ENCODE measurements at regions not wholly inside any gene's neighbourhood (a gene's known extent, or its start where the extent isn't known, plus 50 kb on each side); places are given as distances from the start of the nearest gene placed in this dataset.

DNA sequence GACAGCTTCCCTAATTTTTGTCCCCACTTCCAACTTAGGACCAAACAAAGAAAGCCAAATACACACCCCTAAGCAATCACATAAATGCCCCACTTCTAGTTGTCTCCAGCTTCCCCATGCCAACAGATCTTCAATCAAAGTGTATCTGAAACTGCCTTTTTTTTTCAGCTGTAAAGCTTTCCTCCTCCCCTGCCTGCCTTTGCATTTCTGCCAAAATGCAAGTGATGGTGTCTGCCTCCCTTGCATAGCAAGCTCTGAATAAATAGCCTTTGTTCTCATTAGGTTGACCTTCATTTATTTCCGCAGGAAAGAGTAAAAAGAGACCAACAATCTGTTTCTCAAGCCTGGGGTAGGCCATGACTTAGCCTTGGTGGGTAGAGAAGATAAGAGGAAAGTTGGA is 459.4 kb downstream of the GPAM start:
- H3K4me1 ChIP-seq (ENCODE audit: control insufficient read depth, insufficient read depth, low read length, poor library complexity, severe bottlenecking): no peaks in the 10 kb centered on the region
- ATAC-seq (ENCODE audit: low read depth in 2 of 2) (no peak), DNase-seq (no peak)
- H3K4me3 Mint-ChIP-seq: no peak overlapping the region
- H3K36me3 Mint-ChIP-seq: no peaks in the 10 kb centered on the region
- H3K9me3 ChIP-seq (ENCODE audit: control insufficient read depth in 2 of 2, low read length in 2 of 2): no peaks in the 10 kb centered on the region
- H3K27ac Mint-ChIP-seq: no peak overlapping the region
- H3K4me1 Mint-ChIP-seq: no peaks in the 10 kb centered on the region
- H3K27ac ChIP-seq (ENCODE audit: insufficient read depth, low read length, poor library complexity, severe bottlenecking): no peak overlapping the region
- no peak overlapping the region for H3K4me3 ChIP-seq (ENCODE audit: low read depth, low read length)
- H3K27me3 Mint-ChIP-seq: peaks cover 4% of the 10 kb centered on the region
- H3K36me3 ChIP-seq (ENCODE audit: control insufficient read depth, insufficient read depth, low read length): no peaks in the 10 kb centered on the region
- H3K9me3 Mint-ChIP-seq: peaks cover 0 to 6% (median 0%) of the 10 kb centered on the region in 7 donors
- H3K27me3 ChIP-seq (ENCODE audit: control insufficient read depth, insufficient read depth, low read length): no peaks in the 10 kb centered on the region

DNA sequence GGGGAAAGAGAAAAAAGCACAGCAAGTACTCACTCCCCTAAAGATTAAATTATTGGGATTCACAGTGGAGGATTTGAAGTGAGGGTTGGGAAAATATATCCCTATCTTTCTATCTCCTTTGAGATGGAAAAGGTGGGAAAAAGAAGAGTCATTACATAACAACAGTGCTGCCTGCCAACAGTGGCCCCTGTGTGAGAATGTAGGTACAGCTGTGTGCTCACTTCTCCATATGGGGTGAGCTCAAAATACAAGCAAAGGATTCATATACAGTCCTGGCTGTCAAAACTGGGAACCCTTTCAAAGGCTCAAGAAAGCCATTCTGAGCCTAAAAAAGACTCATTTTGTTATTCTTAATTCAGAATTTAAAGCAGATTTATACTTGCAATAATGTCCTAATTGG is 458.5 kb downstream of the GPAM start:
- Mint-ChIP-seq H3K27ac (no peak overlapping the region), H3K27me3 (peaks cover 4% of the 10 kb centered on the region)
- ATAC-seq (ENCODE audit: low read depth in 2 of 2): no peak

DNA sequence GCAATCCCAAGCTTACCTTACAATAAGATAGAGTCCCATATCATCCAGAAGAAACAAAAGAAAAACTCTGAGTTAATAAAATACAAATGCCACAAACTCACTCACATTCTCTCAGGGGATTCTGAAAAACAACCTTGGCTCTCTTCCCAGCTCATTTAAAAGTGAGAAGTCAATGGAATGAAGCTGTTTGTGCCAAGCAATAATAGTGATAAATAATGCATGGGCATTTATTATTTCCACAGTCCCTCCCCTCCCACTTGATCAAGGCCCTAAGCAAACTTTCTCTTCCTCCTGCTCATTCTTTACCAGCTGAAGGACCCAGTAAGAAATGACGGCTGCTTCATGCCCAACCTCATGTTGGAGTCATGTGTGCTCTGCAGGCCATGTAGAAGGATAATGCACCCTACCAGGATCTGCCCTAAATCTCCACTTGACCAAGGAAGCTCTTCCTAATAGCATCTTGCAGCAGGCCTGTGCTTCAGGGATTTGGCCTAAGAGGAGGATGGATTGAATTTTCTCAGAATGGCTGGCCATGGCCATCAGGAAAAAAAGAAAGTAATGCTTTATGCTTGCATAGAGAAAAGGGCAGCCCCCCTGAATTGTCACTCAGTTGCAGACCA is 451.3 kb downstream of the GPAM start:
- no peak overlapping the region for H3K4me3 ChIP-seq (ENCODE audit: low read depth, low read length)
- Mint-ChIP-seq H3K27ac (no peak overlapping the region), H3K4me1 (no peaks in the 10 kb centered on the region), H3K36me3 (no peaks in the 10 kb centered on the region), H3K4me3 (no peak overlapping the region), H3K9me3 (peaks cover 0 to 2% (median 0%) of the 10 kb centered on the region in 7 donors), H3K27me3 (no peaks in the 10 kb centered on the region)
- no peaks in the 10 kb centered on the region for H3K36me3 ChIP-seq (ENCODE audit: control insufficient read depth, insufficient read depth, low read length)
- ATAC-seq (ENCODE audit: low read depth in 2 of 2) (no peak), DNase-seq (no peak)
- H3K27ac ChIP-seq (ENCODE audit: insufficient read depth, low read length, poor library complexity, severe bottlenecking): no peak overlapping the region
- H3K27me3 ChIP-seq (ENCODE audit: control insufficient read depth, insufficient read depth, low read length): no peaks in the 10 kb centered on the region
- no peaks in the 10 kb centered on the region for H3K9me3 ChIP-seq (ENCODE audit: control insufficient read depth in 2 of 2, low read length in 2 of 2)
- no peaks in the 10 kb centered on the region for H3K4me1 ChIP-seq (ENCODE audit: control insufficient read depth, insufficient read depth, low read length, poor library complexity, severe bottlenecking)

More for the DNA sequence above, 458.5 kb downstream of the GPAM start:
- peaks cover 0 to 6% (median 0%) of the 10 kb centered on the region in 7 donors for H3K9me3 Mint-ChIP-seq
- Histone ChIP-seq H3K4me1 (ENCODE audit: control insufficient read depth, insufficient read depth, low read length, poor library complexity, severe bottlenecking) (no peaks in the 10 kb centered on the region), H3K9me3 (ENCODE audit: control insufficient read depth in 2 of 2, low read length in 2 of 2) (no peaks in the 10 kb centered on the region), H3K27me3 (ENCODE audit: control insufficient read depth, insufficient read depth, low read length) (no peaks in the 10 kb centered on the region), H3K27ac (ENCODE audit: insufficient read depth, low read length, poor library complexity, severe bottlenecking) (no peak overlapping the region), H3K36me3 (ENCODE audit: control insufficient read depth, insufficient read depth, low read length) (no peaks in the 10 kb centered on the region), H3K4me3 (ENCODE audit: low read depth, low read length) (no peak overlapping the region)
- no peaks in the 10 kb centered on the region for H3K36me3 Mint-ChIP-seq
- H3K4me3 Mint-ChIP-seq: no peak overlapping the region
- H3K4me1 Mint-ChIP-seq: no peaks in the 10 kb centered on the region
- no peak for DNase-seq

DNA sequence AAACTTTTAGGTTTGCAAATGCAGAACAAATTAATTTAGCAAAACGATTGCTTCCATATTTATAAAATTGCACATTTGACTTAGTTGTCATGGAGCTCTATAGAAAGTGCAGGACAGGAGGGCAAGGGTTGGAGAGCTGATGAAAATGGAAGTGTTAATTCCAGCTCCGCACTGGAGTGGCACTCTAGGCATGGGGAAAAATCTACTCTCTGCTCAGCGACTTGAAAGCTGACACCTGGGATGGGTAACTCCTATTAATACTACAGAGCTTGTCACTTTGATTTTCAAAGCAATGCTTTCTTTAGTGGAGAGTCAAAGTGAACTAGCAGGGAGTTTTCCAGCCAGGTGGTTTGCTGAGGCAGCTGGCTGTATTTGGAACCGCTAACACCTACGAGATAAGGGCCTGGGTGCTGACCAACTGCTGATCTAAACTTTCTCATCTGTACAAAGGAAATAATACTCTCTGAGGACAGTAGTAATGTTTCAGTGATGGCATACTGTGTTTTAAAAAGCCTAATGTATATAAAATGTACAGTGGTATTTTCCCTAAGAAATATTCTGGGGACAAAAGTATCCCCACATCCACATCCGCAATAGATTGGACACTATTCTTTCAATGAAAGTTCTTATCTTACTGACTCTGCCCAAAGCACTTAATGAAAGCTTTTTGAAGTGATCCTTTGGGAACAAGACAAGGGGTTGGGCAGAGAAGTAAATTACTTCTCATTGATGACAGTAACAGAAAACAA is 444.3 kb downstream of the GPAM start:
- H3K4me1 Mint-ChIP-seq: no peaks in the 10 kb centered on the region
- H3K36me3 Mint-ChIP-seq: no peaks in the 10 kb centered on the region
- ATAC-seq (ENCODE audit: low read depth in 2 of 2) (no peak), DNase-seq (no peak)
- Histone ChIP-seq H3K4me1 (ENCODE audit: control insufficient read depth, insufficient read depth, low read length, poor library complexity, severe bottlenecking) (no peaks in the 10 kb centered on the region), H3K9me3 (ENCODE audit: control insufficient read depth in 2 of 2, low read length in 2 of 2) (no peaks in the 10 kb centered on the region), H3K27ac (ENCODE audit: insufficient read depth, low read length, poor library complexity, severe bottlenecking) (no peak overlapping the region), H3K36me3 (ENCODE audit: control insufficient read depth, insufficient read depth, low read length) (no peaks in the 10 kb centered on the region), H3K27me3 (ENCODE audit: control insufficient read depth, insufficient read depth, low read length) (no peaks in the 10 kb centered on the region), H3K4me3 (ENCODE audit: low read depth, low read length) (no peak overlapping the region)
- no peaks in the 10 kb centered on the region for H3K27me3 Mint-ChIP-seq
- H3K4me3 Mint-ChIP-seq: no peak overlapping the region
- no peak overlapping the region for H3K27ac Mint-ChIP-seq
- H3K9me3 Mint-ChIP-seq: peaks cover 0 to 3% (median 0%) of the 10 kb centered on the region in 7 donors

DNA sequence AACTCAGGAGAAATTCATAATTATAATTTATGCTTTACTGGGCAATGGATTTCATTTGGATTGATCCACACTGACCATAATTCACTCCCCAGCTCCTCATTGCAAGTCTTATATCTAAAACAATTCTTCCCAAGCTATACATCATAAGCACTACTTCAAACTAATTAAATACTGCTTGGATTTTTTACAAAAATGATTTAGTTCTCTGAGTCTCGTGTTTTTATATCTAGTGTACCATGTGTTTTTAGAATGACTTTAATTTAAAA is 443.8 kb downstream of the GPAM start:
- peaks cover 0 to 3% (median 0%) of the 10 kb centered on the region in 7 donors for H3K9me3 Mint-ChIP-seq
- Histone ChIP-seq H3K27me3 (ENCODE audit: control insufficient read depth, insufficient read depth, low read length) (no peaks in the 10 kb centered on the region), H3K4me1 (ENCODE audit: control insufficient read depth, insufficient read depth, low read length, poor library complexity, severe bottlenecking) (no peaks in the 10 kb centered on the region), H3K4me3 (ENCODE audit: low read depth, low read length) (no peak overlapping the region), H3K9me3 (ENCODE audit: control insufficient read depth in 2 of 2, low read length in 2 of 2) (no peaks in the 10 kb centered on the region), H3K27ac (ENCODE audit: insufficient read depth, low read length, poor library complexity, severe bottlenecking) (no peak overlapping the region), H3K36me3 (ENCODE audit: control insufficient read depth, insufficient read depth, low read length) (no peaks in the 10 kb centered on the region)
- no peaks in the 10 kb centered on the region for H3K36me3 Mint-ChIP-seq
- ATAC-seq (ENCODE audit: low read depth in 2 of 2): no peak
- no peak for DNase-seq
- H3K27ac Mint-ChIP-seq: no peak overlapping the region
- no peak overlapping the region for H3K4me3 Mint-ChIP-seq
- no peaks in the 10 kb centered on the region for H3K27me3 Mint-ChIP-seq
- H3K4me1 Mint-ChIP-seq: no peaks in the 10 kb centered on the region

DNA sequence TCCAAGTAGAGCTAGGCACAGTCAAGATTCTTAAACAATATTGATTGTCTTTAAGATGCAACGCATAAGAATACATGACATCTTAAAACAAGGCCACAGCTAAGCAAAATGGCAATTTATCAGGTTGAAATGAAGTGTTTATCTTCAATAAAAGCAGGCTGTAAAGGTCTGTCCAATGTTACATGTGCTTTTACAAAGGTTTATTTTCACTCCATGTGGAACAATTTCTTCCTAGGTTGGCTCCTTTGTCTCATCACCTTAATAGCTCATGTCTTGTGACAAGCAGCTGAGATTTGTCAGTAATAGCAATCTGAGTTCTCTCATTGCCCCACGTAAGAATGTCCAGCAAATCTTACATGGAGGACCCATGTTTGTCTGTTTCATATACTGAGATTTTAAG is 437.6 kb downstream of the GPAM start:
- no peaks in the 10 kb centered on the region for H3K4me1 Mint-ChIP-seq
- no peak overlapping the region for H3K4me3 Mint-ChIP-seq
- Histone ChIP-seq H3K4me1 (ENCODE audit: control insufficient read depth, insufficient read depth, low read length, poor library complexity, severe bottlenecking) (no peaks in the 10 kb centered on the region), H3K36me3 (ENCODE audit: control insufficient read depth, insufficient read depth, low read length) (no peaks in the 10 kb centered on the region), H3K4me3 (ENCODE audit: low read depth, low read length) (no peak overlapping the region), H3K9me3 (ENCODE audit: control insufficient read depth in 2 of 2, low read length in 2 of 2) (no peaks in the 10 kb centered on the region), H3K27ac (ENCODE audit: insufficient read depth, low read length, poor library complexity, severe bottlenecking) (no peak overlapping the region), H3K27me3 (ENCODE audit: control insufficient read depth, insufficient read depth, low read length) (no peaks in the 10 kb centered on the region)
- no peak overlapping the region for H3K27ac Mint-ChIP-seq
- H3K9me3 Mint-ChIP-seq: peaks cover 0 to 4% (median 0%) of the 10 kb centered on the region in 7 donors
- H3K27me3 Mint-ChIP-seq: no peaks in the 10 kb centered on the region
- DNase-seq (no peak), ATAC-seq (ENCODE audit: low read depth in 2 of 2) (no peak)
- H3K36me3 Mint-ChIP-seq: no peaks in the 10 kb centered on the region

DNA sequence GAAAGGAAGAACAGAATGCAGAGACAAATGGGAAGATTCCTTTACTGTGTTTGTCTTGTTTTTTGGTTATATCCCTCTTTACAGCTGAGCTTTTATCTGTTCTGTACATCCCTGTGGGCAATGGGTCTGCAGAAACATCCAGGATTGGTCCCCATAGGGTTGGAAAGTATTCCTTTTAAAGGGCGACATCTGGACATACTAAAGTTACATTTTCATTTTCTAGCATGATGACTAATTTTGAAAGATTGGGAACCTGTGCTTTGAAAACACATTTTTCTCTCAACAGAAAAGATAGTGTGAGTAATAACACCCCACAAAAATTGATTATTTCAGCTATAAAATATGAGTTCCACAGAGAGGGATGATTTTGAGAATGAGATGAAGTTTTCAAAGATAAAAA is 435.8 kb downstream of the GPAM start:
- no peak overlapping the region for H3K27ac ChIP-seq (ENCODE audit: insufficient read depth, low read length, poor library complexity, severe bottlenecking)
- H3K36me3 Mint-ChIP-seq: no peaks in the 10 kb centered on the region
- no peaks in the 10 kb centered on the region for H3K4me1 ChIP-seq (ENCODE audit: control insufficient read depth, insufficient read depth, low read length, poor library complexity, severe bottlenecking)
- H3K4me3 Mint-ChIP-seq: no peak overlapping the region
- DNase-seq: no peak
- ATAC-seq (ENCODE audit: low read depth in 2 of 2): no peak
- H3K4me1 Mint-ChIP-seq: no peaks in the 10 kb centered on the region
- no peaks in the 10 kb centered on the region for H3K27me3 ChIP-seq (ENCODE audit: control insufficient read depth, insufficient read depth, low read length)
- no peaks in the 10 kb centered on the region for H3K9me3 ChIP-seq (ENCODE audit: control insufficient read depth in 2 of 2, low read length in 2 of 2)
- no peak overlapping the region for H3K27ac Mint-ChIP-seq
- no peaks in the 10 kb centered on the region for H3K36me3 ChIP-seq (ENCODE audit: control insufficient read depth, insufficient read depth, low read length)
- no peaks in the 10 kb centered on the region for H3K27me3 Mint-ChIP-seq
- no peak overlapping the region for H3K4me3 ChIP-seq (ENCODE audit: low read depth, low read length)
- peaks cover 0 to 5% (median 0%) of the 10 kb centered on the region in 7 donors for H3K9me3 Mint-ChIP-seq

DNA sequence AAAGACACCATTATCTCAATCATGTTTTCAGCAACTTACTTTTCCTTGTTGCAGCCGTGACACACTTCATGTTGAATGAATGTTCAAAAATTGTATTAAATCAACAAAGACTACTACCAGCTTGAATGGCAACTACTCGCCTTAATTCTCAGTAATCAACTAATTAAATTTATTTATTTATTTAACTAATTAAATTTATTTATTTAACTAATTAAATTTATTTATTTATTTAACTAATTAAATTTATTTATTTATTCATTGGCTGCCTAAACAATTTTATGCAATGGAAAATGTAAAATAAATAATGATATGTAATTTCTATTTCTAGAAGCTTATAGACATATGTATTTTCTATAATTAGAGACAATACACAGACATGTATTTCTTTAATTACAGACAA is 435.4 kb downstream of the GPAM start:
- H3K4me1 Mint-ChIP-seq: no peaks in the 10 kb centered on the region
- peaks cover 0 to 5% (median 0%) of the 10 kb centered on the region in 7 donors for H3K9me3 Mint-ChIP-seq
- no peaks in the 10 kb centered on the region for H3K36me3 ChIP-seq (ENCODE audit: control insufficient read depth, insufficient read depth, low read length)
- H3K27ac Mint-ChIP-seq: no peak overlapping the region
- no peaks in the 10 kb centered on the region for H3K36me3 Mint-ChIP-seq
- no peak overlapping the region for H3K4me3 Mint-ChIP-seq
- H3K27me3 ChIP-seq (ENCODE audit: control insufficient read depth, insufficient read depth, low read length): no peaks in the 10 kb centered on the region
- ATAC-seq (ENCODE audit: low read depth in 2 of 2) (no peak), DNase-seq (no peak)
- H3K4me3 ChIP-seq (ENCODE audit: low read depth, low read length): no peak overlapping the region
- H3K9me3 ChIP-seq (ENCODE audit: control insufficient read depth in 2 of 2, low read length in 2 of 2): no peaks in the 10 kb centered on the region
- no peaks in the 10 kb centered on the region for H3K4me1 ChIP-seq (ENCODE audit: control insufficient read depth, insufficient read depth, low read length, poor library complexity, severe bottlenecking)
- H3K27me3 Mint-ChIP-seq: no peaks in the 10 kb centered on the region
- H3K27ac ChIP-seq (ENCODE audit: insufficient read depth, low read length, poor library complexity, severe bottlenecking): no peak overlapping the region
